GM21381 (cell line): ENCODE measurements at regions not wholly inside any gene's neighbourhood (a gene's known extent, or its start where the extent isn't known, plus 50 kb on each side); places are given as distances from the start of the nearest gene placed in this dataset.
"Not testable (repeated sequence)": the region's sequence is repeated elsewhere in the genome, so short reads cannot be mapped to it uniquely, and the experiment has no call there.

Experiments
- ATAC-seq: cut with Tn5 transposase; IDR thresholded peaks from one replicate; pipeline ENCODE4 v1.9.1; 2021; ENCODE audit warnings: mild to moderate bottlenecking, moderate library complexity; ENCODE audit not compliant: unreplicated experiment

GRCh38 chr18:11388755-11389680 lies 220.4 kb upstream of the SLC35G4 start:
- no peak for ATAC-seq

GRCh38 chr18:11387880-11388279 lies 221.5 kb upstream of the SLC35G4 start:
- no peak for ATAC-seq

- no peak for ATAC-seq
Measured at GRCh38 chr18:11383381-11383780, 226.0 kb upstream of the SLC35G4 start.

GRCh38 chr18:11380968-11381367 lies 228.4 kb upstream of the SLC35G4 start:
- no peak for ATAC-seq

- no peak for ATAC-seq
Measured at GRCh38 chr18:11379660-11380059, 229.7 kb upstream of the SLC35G4 start.

- ATAC-seq: no peak
Measured at GRCh38 chr18:11377766-11378540, 228.6 kb upstream of the PIEZO2 start.

GRCh38 chr18:11372163-11372562 lies 222.8 kb upstream of the PIEZO2 start:
- ATAC-seq: no peak

GRCh38 chr18:11369556-11369955 lies 220.2 kb upstream of the PIEZO2 start:
- ATAC-seq: no peak

- ATAC-seq: no peak
Measured at GRCh38 chr18:11368020-11368419, 218.7 kb upstream of the PIEZO2 start.

- ATAC-seq: no peak
Measured at GRCh38 chr18:11367351-11367750, 218.0 kb upstream of the PIEZO2 start.

- no peak for ATAC-seq
Measured at GRCh38 chr18:11366410-11366809, 217.0 kb upstream of the PIEZO2 start.

GRCh38 chr18:11362856-11363255 lies 213.5 kb upstream of the PIEZO2 start:
- no peak for ATAC-seq

GRCh38 chr18:11361862-11362261 lies 212.5 kb upstream of the PIEZO2 start:
- not testable (repeated sequence) for ATAC-seq

GRCh38 chr18:11357678-11358077 lies 208.3 kb upstream of the PIEZO2 start:
- no peak for ATAC-seq

- ATAC-seq: not testable (repeated sequence)
Measured at GRCh38 chr18:11344576-11344975, 195.2 kb upstream of the PIEZO2 start.

GRCh38 chr18:11343096-11343495 lies 193.7 kb upstream of the PIEZO2 start:
- ATAC-seq: no peak

GRCh38 chr18:11342115-11342514 lies 192.7 kb upstream of the PIEZO2 start:
- not testable (repeated sequence) for ATAC-seq

GRCh38 chr18:11339188-11339775 lies 189.9 kb upstream of the PIEZO2 start:
- ATAC-seq: no peak

GRCh38 chr18:11336241-11336640 lies 186.9 kb upstream of the PIEZO2 start:
- no peak for ATAC-seq

- no peak for ATAC-seq
Measured at GRCh38 chr18:11327391-11328009, 178.1 kb upstream of the PIEZO2 start.
